Breast epithelium (tissue), 4 donors: ENCODE measurements at regions not wholly inside any gene's neighbourhood (a gene's known extent, or its start where the extent isn't known, plus 50 kb on each side); places are given as distances from the start of the nearest gene placed in this dataset.

Source experiments
- DNase-seq, 2 donors: peaks; one replicate each; pipeline ENCODE4 v3.0.0-alpha.2; 2019; ENCODE audit warnings: low spot score in 2 of 2
- H3K27ac ChIP-seq, 2 donors: fragments of 200-600 bp; sonication (generic) in 1 of 2; one replicate each; pipeline ENCODE4 v1.5.1; 2016 to 2019; ENCODE audit warnings: mild to moderate bottlenecking in 1 of 2
- H3K27me3 ChIP-seq, 2 donors: fragments of 200-600 bp; sonication (generic) in 1 of 2; one replicate each; pipeline versions ENCODE4 v1.5.1 to v1.6.0; 2017 to 2019; ENCODE audit warnings: control low read depth in 1 of 2, mild to moderate bottlenecking in 1 of 2
- H3K36me3 ChIP-seq: fragments of 200-600 bp; one replicate; pipeline ENCODE4 v1.5.1; 2019
- H3K4me1 ChIP-seq, 2 donors: fragments of 200-600 bp; sonication (generic); one replicate each; pipeline ENCODE4 v1.5.1; 2016 to 2019; ENCODE audit warnings: control low read depth in 1 of 2
- H3K4me3 ChIP-seq, 3 donors: fragments of 200-600 bp; sonication (generic); 1 replicate in 2 of 3; 2 replicates in 1 of 3; pipeline ENCODE4 v1.5.1; 2016 to 2019; ENCODE audit warnings: mild to moderate bottlenecking in 3 of 3, moderate library complexity in 2 of 3
- H3K9me3 ChIP-seq, 2 donors: fragments of 200-600 bp; sonication (generic) in 1 of 2; one replicate each; pipeline ENCODE4 v1.5.1; 2016 to 2019; ENCODE audit warnings: control low read depth in 1 of 2
- CTCF ChIP-seq, 3 donors: fragments of 450-650 bp; IDR thresholded peaks; one replicate each; pipeline ENCODE4 v1.5.1; 2016 to 2017; ENCODE audit warnings: antibody characterized with exemption in 3 of 3, mild to moderate bottlenecking in 3 of 3, moderate library complexity in 3 of 3
- POLR2A ChIP-seq: fragments of 450-650 bp; IDR thresholded peaks from one replicate; pipeline ENCODE4 v1.6.1; 2016; ENCODE audit warnings: antibody characterized with exemption, mild to moderate bottlenecking, moderate library complexity
- POLR2AphosphoS5 ChIP-seq, 3 donors: sonication (generic); formaldehyde crosslinking; IDR thresholded peaks; one replicate each; pipeline ENCODE4 v1.6.1; 2017; ENCODE audit warnings: antibody characterized with exemption in 3 of 3
- intact Hi-C: fragments of 100-400 bp; cut with DNase I; formaldehyde crosslinking; loops from one replicate; pipeline ENCODE4 v1.15.1; 2023; ENCODE audit warnings: low total_unique reads

DNA sequence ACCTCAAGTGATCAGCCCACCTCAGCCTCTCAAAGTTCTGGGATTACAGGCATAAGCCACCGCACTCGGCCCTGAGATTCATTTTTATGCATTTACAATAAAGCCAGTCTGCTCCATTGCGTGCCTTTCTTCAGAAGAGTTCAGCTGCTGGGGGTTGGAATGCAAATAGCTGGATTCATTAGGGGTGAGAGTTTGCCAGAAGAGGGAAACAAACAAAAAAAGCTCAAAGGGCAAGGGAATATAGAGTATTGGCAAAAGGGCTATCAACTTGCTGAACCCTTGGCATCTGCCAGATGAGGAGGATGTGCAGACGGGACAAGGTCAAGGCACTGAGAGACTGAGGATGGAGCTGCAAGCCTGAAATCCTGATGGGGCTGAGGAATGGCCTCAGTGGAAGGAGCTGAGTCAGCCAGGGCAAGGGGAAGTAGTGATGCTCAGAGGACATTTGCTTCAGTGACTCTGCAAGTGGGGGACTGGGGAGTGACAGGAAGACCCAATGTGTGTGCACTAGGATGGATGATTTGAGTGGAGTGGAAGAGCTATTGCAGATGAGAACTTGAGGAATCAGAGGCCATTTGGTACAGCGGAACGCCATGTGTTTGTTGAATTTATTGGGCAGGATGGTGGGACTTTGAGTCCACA lies 75.0 kb upstream of the ARMC3 start:
- intact Hi-C loops, result no loop called here
- H3K36me3 ChIP-seq, result no peaks in the 10 kb centered on the region
- peaks cover 8% of the 10 kb centered on the region in 2 donors for H3K4me1 ChIP-seq
- no peak for DNase-seq
- H3K4me3 ChIP-seq, result no peak overlapping the region
- H3K27ac ChIP-seq, result no peak overlapping the region
- no peaks in the 10 kb centered on the region for H3K27me3 ChIP-seq
- TF ChIP-seq POLR2AphosphoS5 (IDR thresholded peaks at IDR 0.05) (no peak), CTCF (IDR thresholded peaks at IDR 0.05) (no peak), POLR2A (no peak)
- H3K9me3 ChIP-seq, result no peaks in the 10 kb centered on the region

GRCh38 chr10:22851865-22852239 lies 76.0 kb upstream of the ARMC3 start:
- Histone ChIP-seq H3K4me3 (no peak overlapping the region), H3K4me1 (peaks cover 8% of the 10 kb centered on the region in 2 donors)

DNA sequence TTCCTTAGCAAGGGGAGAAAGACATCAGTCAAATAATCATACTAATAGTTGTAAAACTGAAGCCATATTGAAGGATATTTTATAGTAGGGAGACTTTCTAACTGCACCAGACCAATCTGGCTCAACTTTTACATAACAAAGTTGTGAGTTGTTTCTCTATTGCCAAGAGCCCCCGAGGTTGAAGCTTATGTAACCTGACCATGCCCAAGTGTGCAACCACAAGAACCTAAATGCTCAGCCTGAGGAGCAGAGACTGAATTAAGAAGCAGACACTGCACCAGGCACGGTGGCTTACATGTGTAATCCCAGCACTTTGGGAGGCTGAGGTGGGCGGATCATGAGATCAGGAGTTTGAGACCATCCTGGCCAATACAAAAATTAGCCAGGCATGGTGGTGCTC lies 77.3 kb upstream of the ARMC3 start:
- TF ChIP-seq CTCF (IDR thresholded peaks at IDR 0.05) (no peak), POLR2AphosphoS5 (IDR thresholded peaks at IDR 0.05) (no peak), POLR2A (no peak)
- Histone ChIP-seq H3K4me1 (peaks cover 8% of the 10 kb centered on the region in 2 donors), H3K36me3 (no peaks in the 10 kb centered on the region), H3K9me3 (no peaks in the 10 kb centered on the region), H3K4me3 (no peak overlapping the region), H3K27me3 (no peaks in the 10 kb centered on the region), H3K27ac (peak overlapping the region; percentile 90 to 92)
- no peak for DNase-seq
- intact Hi-C loops, result no loop called here

More at GRCh38 chr10:22851865-22852239, 76.0 kb upstream of the ARMC3 start:
- no peak for DNase-seq
- Histone ChIP-seq H3K36me3 (no peaks in the 10 kb centered on the region), H3K27ac (no peak overlapping the region), H3K27me3 (no peaks in the 10 kb centered on the region), H3K9me3 (no peaks in the 10 kb centered on the region)
- intact Hi-C loops, result no loop called here
- TF ChIP-seq POLR2AphosphoS5 (IDR thresholded peaks at IDR 0.05) (no peak), CTCF (IDR thresholded peaks at IDR 0.05) (no peak), POLR2A (no peak)

- DNase-seq, result peak; percentile 68 to 83
- H3K27me3 ChIP-seq, result no peaks in the 10 kb centered on the region
- peak overlapping the region in 1 of 3 donors; percentile 34 for H3K4me3 ChIP-seq
- intact Hi-C loops, result no loop called here
- H3K36me3 ChIP-seq, result no peaks in the 10 kb centered on the region
- H3K4me1 ChIP-seq, result peaks cover 8% of the 10 kb centered on the region in 2 donors
- TF ChIP-seq POLR2A (no peak), POLR2AphosphoS5 (IDR thresholded peaks at IDR 0.05) (peak; percentile 11 to 43 (median 36))
- H3K9me3 ChIP-seq, result no peaks in the 10 kb centered on the region
- H3K27ac ChIP-seq, result peak overlapping the region; percentile 90 to 92
These were observed 78.6 kb upstream of the ARMC3 start for GRCh38 chr10:22849077-22849805.

- H3K36me3 ChIP-seq, result no peaks in the 10 kb centered on the region
- TF ChIP-seq POLR2A (no peak), CTCF (IDR thresholded peaks at IDR 0.05) (no peak), POLR2AphosphoS5 (IDR thresholded peaks at IDR 0.05) (no peak)
- H3K27me3 ChIP-seq, result no peaks in the 10 kb centered on the region
- no peak for DNase-seq
- intact Hi-C loops, result no loop called here
- H3K4me3 ChIP-seq, result no peak overlapping the region
- peaks cover 8% of the 10 kb centered on the region in 2 donors for H3K4me1 ChIP-seq
- no peaks in the 10 kb centered on the region for H3K9me3 ChIP-seq
- peak overlapping the region; percentile 90 to 92 for H3K27ac ChIP-seq
These were observed 79.3 kb upstream of the ARMC3 start for GRCh38 chr10:22848509-22848908.
